ENCODE measurements at regions not wholly inside any gene's neighbourhood (a gene's known extent, or its start where the extent isn't known, plus 50 kb on each side); places are given as distances from the start of the nearest gene placed in this dataset.

DNA sequence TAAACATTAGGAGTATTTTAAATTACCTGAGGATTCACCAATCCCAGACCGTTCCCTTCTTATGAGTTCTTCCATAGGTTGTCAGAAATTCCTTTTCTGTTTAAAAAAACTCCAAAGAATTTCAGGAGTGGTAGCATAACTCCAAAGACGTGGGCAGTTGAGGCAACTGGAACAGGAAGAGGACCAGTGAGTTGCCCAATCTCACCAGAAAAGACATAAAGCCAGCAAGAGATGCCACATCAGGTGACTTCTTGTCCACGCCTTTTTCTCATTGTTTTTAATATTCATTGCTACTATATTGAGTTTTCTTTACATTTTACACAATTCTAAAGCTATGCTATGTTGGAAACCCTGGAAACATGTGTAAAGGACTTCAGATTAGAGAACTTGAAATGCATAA lies 88.1 kb upstream of the JAK1 start:
- peak overlapping the region in 5 of 9 donors; percentile 16 to 70 (median 49) for H3K27ac Mint-ChIP-seq

DNA sequence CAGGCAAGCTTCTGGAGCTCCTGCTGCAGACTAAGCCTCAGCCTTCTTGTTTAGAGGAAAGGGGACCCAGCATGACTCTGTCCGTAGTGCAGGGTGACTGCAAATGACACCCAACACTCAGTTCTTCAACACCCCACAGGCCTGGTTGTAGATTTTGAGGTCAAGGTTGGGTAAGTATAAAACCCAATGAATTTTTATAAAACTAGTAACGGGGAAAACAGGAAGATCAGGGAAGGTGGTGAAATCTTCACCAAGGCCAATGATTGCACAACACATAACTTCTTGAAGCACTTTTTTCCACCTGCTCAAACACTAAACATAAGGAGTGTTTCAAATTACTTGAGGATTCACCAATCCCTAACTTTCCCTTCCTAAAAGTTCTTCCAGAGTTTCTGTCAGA lies 89.4 kb upstream of the JAK1 start:
- peak; percentile 37 for ATAC-seq
- Histone ChIP-seq H3K27me3 (ENCODE audit: control insufficient read depth in 2 of 2, insufficient read depth in 2 of 2, low read length in 2 of 2) (no peaks in the 10 kb centered on the region), H3K36me3 (ENCODE audit: control insufficient read depth in 2 of 3, insufficient read depth in 3 of 3, low read length in 3 of 3) (peaks cover 0 to 34% (median 5%) of the 10 kb centered on the region in 3 experiments), H3K4me1 (ENCODE audit: control insufficient read depth in 2 of 2, insufficient read depth in 2 of 2, low read length in 2 of 2) (peaks cover 5 to 13% of the 10 kb centered on the region in 2 donors), H3K9me3 (ENCODE audit: control insufficient read depth in 2 of 3, low read length in 3 of 3) (no peaks in the 10 kb centered on the region), H3K27ac (ENCODE audit: low read depth, low read length) (no peak overlapping the region), H3K4me3 (ENCODE audit: low read length) (no peak overlapping the region)
- Mint-ChIP-seq H3K27ac (peak overlapping the region in 5 of 9 donors; percentile 7 to 75 (median 26)), H3K4me3 (no peak overlapping the region), H3K27me3 (no peaks in the 10 kb centered on the region), H3K36me3 (peaks cover 10 to 35% (median 19%) of the 10 kb centered on the region in 5 donors), H3K9me3 (no peaks in the 10 kb centered on the region), H3K4me1 (peaks cover 17 to 74% (median 58%) of the 10 kb centered on the region in 7 donors)
- POLR2A ChIA-PET: no interaction called here
- CTCF ChIA-PET: interaction anchor here (0.6 kb wide), 1 partner anchor 517 kb away, joined by 3 read pairs; no protein-coding TSS in a partner anchor
- intact Hi-C loops (cut with micrococcal nuclease): no loop called here
- no peak for DNase-seq

More for the DNA sequence above, 88.1 kb upstream of the JAK1 start:
- no peak for ATAC-seq
- CTCF ChIA-PET: interaction anchor here (0.7 to 2.4 kb wide), 2 partner anchors 21 to 197 kb away, joined by 3 to 9 read pairs; no protein-coding TSS in a partner anchor
- H3K27me3 Mint-ChIP-seq: no peaks in the 10 kb centered on the region
- peaks cover 0 to 34% (median 5%) of the 10 kb centered on the region in 3 experiments for H3K36me3 ChIP-seq (ENCODE audit: control insufficient read depth in 2 of 3, insufficient read depth in 3 of 3, low read length in 3 of 3)
- H3K4me1 Mint-ChIP-seq: peaks cover 24 to 74% (median 58%) of the 10 kb centered on the region in 7 donors
- no peak overlapping the region for H3K4me3 Mint-ChIP-seq
- H3K4me3 ChIP-seq (ENCODE audit: low read length): no peak overlapping the region
- POLR2A ChIA-PET: interaction anchor here (0.6 kb wide), 1 partner anchor 21 kb away, joined by 3 read pairs; no protein-coding TSS in a partner anchor
- no peaks in the 10 kb centered on the region for H3K27me3 ChIP-seq (ENCODE audit: control insufficient read depth in 2 of 2, insufficient read depth in 2 of 2, low read length in 2 of 2)
- no peak overlapping the region for H3K27ac ChIP-seq (ENCODE audit: low read depth, low read length)
- H3K9me3 Mint-ChIP-seq: no peaks in the 10 kb centered on the region
- H3K4me1 ChIP-seq (ENCODE audit: control insufficient read depth in 2 of 2, insufficient read depth in 2 of 2, low read length in 2 of 2): peaks cover 18 to 26% of the 10 kb centered on the region in 2 donors
- H3K9me3 ChIP-seq (ENCODE audit: control insufficient read depth in 2 of 3, low read length in 3 of 3): no peaks in the 10 kb centered on the region
- intact Hi-C loops (cut with micrococcal nuclease): no loop called here
- H3K36me3 Mint-ChIP-seq: peaks cover 10 to 35% (median 19%) of the 10 kb centered on the region in 5 donors
- DNase-seq: no peak

- intact Hi-C loops (cut with micrococcal nuclease): no loop called here
- Histone ChIP-seq H3K36me3 (ENCODE audit: control insufficient read depth in 2 of 3, insufficient read depth in 3 of 3, low read length in 3 of 3) (peaks cover 0 to 34% (median 5%) of the 10 kb centered on the region in 3 experiments), H3K4me1 (ENCODE audit: control insufficient read depth in 2 of 2, insufficient read depth in 2 of 2, low read length in 2 of 2) (peaks cover under 1 to 8% of the 10 kb centered on the region in 2 donors), H3K27me3 (ENCODE audit: control insufficient read depth in 2 of 2, insufficient read depth in 2 of 2, low read length in 2 of 2) (no peaks in the 10 kb centered on the region), H3K9me3 (ENCODE audit: control insufficient read depth in 2 of 3, low read length in 3 of 3) (no peaks in the 10 kb centered on the region), H3K27ac (ENCODE audit: low read depth, low read length) (no peak overlapping the region), H3K4me3 (ENCODE audit: low read length) (no peak overlapping the region)
- peak; percentile 67 for ATAC-seq
- no peak for DNase-seq
- Mint-ChIP-seq H3K4me1 (peaks cover 14 to 74% (median 57%) of the 10 kb centered on the region in 7 donors), H3K9me3 (no peaks in the 10 kb centered on the region), H3K4me3 (no peak overlapping the region), H3K27me3 (no peaks in the 10 kb centered on the region), H3K36me3 (peaks cover 10 to 35% (median 19%) of the 10 kb centered on the region in 5 donors), H3K27ac (peak overlapping the region in 5 of 9 donors; percentile 7 to 77 (median 74))
- ChIA-PET CTCF (interaction anchor here (0.7 kb wide), 1 partner anchor 589 kb away, joined by 4 read pairs; no protein-coding TSS in a partner anchor), POLR2A (no interaction called here)
Measured at GRCh38 chr1:65056234-65056633, 89.9 kb upstream of the JAK1 start.

GRCh38 chr1:65056866-65057265 lies 90.5 kb upstream of the JAK1 start:
- Mint-ChIP-seq H3K27me3 (no peaks in the 10 kb centered on the region), H3K9me3 (no peaks in the 10 kb centered on the region), H3K36me3 (peaks cover 10 to 35% (median 19%) of the 10 kb centered on the region in 5 donors), H3K4me1 (peaks cover 9 to 72% (median 55%) of the 10 kb centered on the region in 7 donors), H3K27ac (peak overlapping the region in 7 of 9 donors; percentile 38 to 77 (median 65)), H3K4me3 (no peak overlapping the region)
- Histone ChIP-seq H3K9me3 (ENCODE audit: control insufficient read depth in 2 of 3, low read length in 3 of 3) (no peaks in the 10 kb centered on the region), H3K4me1 (ENCODE audit: control insufficient read depth in 2 of 2, insufficient read depth in 2 of 2, low read length in 2 of 2) (peaks cover 0 to 3% of the 10 kb centered on the region in 2 donors), H3K27ac (ENCODE audit: low read depth, low read length) (no peak overlapping the region), H3K4me3 (ENCODE audit: low read length) (no peak overlapping the region), H3K36me3 (ENCODE audit: control insufficient read depth in 2 of 3, insufficient read depth in 3 of 3, low read length in 3 of 3) (peaks cover 0 to 34% (median 5%) of the 10 kb centered on the region in 3 experiments), H3K27me3 (ENCODE audit: control insufficient read depth in 2 of 2, insufficient read depth in 2 of 2, low read length in 2 of 2) (no peaks in the 10 kb centered on the region)
- ChIA-PET CTCF (interaction anchor here (0.7 to 0.9 kb wide), 2 partner anchors 18 to 589 kb away, joined by 3 to 4 read pairs; no protein-coding TSS in a partner anchor), POLR2A (interaction anchor here (0.9 kb wide), 1 partner anchor 18 kb away, joined by 3 read pairs; no protein-coding TSS in a partner anchor)
- intact Hi-C loops (cut with micrococcal nuclease): loop anchor here in 1 of 2 donors (1.0 kb wide), 1 partner anchor 9 kb away; no protein-coding TSS in a partner anchor
- DNase-seq: no peak
- no peak for ATAC-seq

GRCh38 chr1:65059930-65060538 lies 88.0 kb upstream of the AK4 start:
- intact Hi-C loops (cut with micrococcal nuclease): loop anchor here (1.0 to 10.0 kb wide), 11 partner anchors 15 to 1995 kb away; partner anchors contain the start of genes CACHD1 (in 1 of the 2), PGM1 (in 1 of the 2) and SLC35D1 (in 1 of the 2)

DNA sequence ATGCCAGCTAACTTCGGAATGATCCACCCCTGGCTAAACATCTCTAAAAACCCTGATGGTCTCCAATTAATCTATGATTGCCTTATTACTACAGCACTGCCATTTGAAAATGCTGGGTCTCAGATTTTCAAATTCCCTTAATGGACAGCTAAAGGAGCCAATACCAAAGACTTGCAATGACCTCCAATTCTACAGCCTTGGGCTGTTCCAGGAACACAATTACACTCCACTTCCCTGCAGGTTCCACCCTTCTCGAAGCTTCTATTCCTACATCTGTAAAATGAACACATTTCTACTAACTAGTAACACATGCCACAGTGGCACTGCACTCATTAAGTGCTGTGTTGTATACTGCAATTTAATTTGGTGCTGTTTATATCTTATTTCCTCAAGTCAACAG lies 85.7 kb upstream of the AK4 start:
- peak overlapping the region in 7 of 9 donors; percentile 11 to 88 (median 54) for H3K27ac Mint-ChIP-seq
- Histone ChIP-seq H3K9me3 (ENCODE audit: control insufficient read depth in 2 of 3, low read length in 3 of 3) (no peaks in the 10 kb centered on the region), H3K4me3 (ENCODE audit: low read length) (no peak overlapping the region), H3K4me1 (ENCODE audit: control insufficient read depth in 2 of 2, insufficient read depth in 2 of 2, low read length in 2 of 2) (peaks cover 13 to 22% of the 10 kb centered on the region in 2 donors), H3K36me3 (ENCODE audit: control insufficient read depth in 2 of 3, insufficient read depth in 3 of 3, low read length in 3 of 3) (peaks cover 0 to 12% (median 0%) of the 10 kb centered on the region in 3 experiments), H3K27me3 (ENCODE audit: control insufficient read depth in 2 of 2, insufficient read depth in 2 of 2, low read length in 2 of 2) (no peaks in the 10 kb centered on the region), H3K27ac (ENCODE audit: low read depth, low read length) (peak overlapping the region; percentile 41)
- peaks cover 0 to under 1% (median 0%) of the 10 kb centered on the region in 11 donors for H3K9me3 Mint-ChIP-seq
- H3K36me3 Mint-ChIP-seq: peaks cover 0 to 5% (median 4%) of the 10 kb centered on the region in 5 donors
- CTCF ChIA-PET: interaction anchor here (0.6 to 5.2 kb wide), 4 partner anchors 12 to 146 kb away, joined by 3 to 112 read pairs (median 6); no protein-coding TSS in a partner anchor
- no peaks in the 10 kb centered on the region for H3K27me3 Mint-ChIP-seq
- POLR2A ChIA-PET: interaction anchor here (1.0 to 5.5 kb wide), 5 partner anchors 9 to 96 kb away, joined by 4 to 57 read pairs (median 40); partner anchors contain the start of gene JAK1
- ATAC-seq (no peak), DNase-seq (no peak)
- intact Hi-C loops (cut with micrococcal nuclease): loop anchor here (2.0 to 10.0 kb wide), 8 partner anchors 588 to 1992 kb away; partner anchors contain the start of genes CACHD1 (in 1 of the 2), PGM1 (in 1 of the 2) and SLC35D1 (in 1 of the 2)
- peaks cover 29 to 83% (median 74%) of the 10 kb centered on the region in 7 donors for H3K4me1 Mint-ChIP-seq
- H3K4me3 Mint-ChIP-seq: peak overlapping the region in 5 of 10 donors; percentile 7 to 62 (median 39)

More at GRCh38 chr1:65059930-65060538, 88.0 kb upstream of the AK4 start:
- DNase-seq (peak in 3 of 9 donors; percentile 25 to 29 (median 25)), ATAC-seq (peak; percentile 51)
- Histone ChIP-seq H3K27ac (ENCODE audit: low read depth, low read length) (no peak overlapping the region), H3K27me3 (ENCODE audit: control insufficient read depth in 2 of 2, insufficient read depth in 2 of 2, low read length in 2 of 2) (no peaks in the 10 kb centered on the region), H3K9me3 (ENCODE audit: control insufficient read depth in 2 of 3, low read length in 3 of 3) (no peaks in the 10 kb centered on the region), H3K4me3 (ENCODE audit: low read length) (no peak overlapping the region), H3K4me1 (ENCODE audit: control insufficient read depth in 2 of 2, insufficient read depth in 2 of 2, low read length in 2 of 2) (peaks cover 6 to 16% of the 10 kb centered on the region in 2 donors), H3K36me3 (ENCODE audit: control insufficient read depth in 2 of 3, insufficient read depth in 3 of 3, low read length in 3 of 3) (peaks cover 0 to 26% (median 5%) of the 10 kb centered on the region in 3 experiments)
- peak overlapping the region in 5 of 10 donors; percentile 8 to 54 (median 51) for H3K4me3 Mint-ChIP-seq
- H3K9me3 Mint-ChIP-seq: no peaks in the 10 kb centered on the region
- ChIA-PET POLR2A (interaction anchor here (0.7 to 0.9 kb wide), 3 partner anchors 15 to 39 kb away, joined by 3 to 8 read pairs (median 3); no protein-coding TSS in a partner anchor), CTCF (interaction anchor here (0.6 to 1.2 kb wide), 5 partner anchors 14 to 128 kb away, joined by 3 to 11 read pairs (median 4); no protein-coding TSS in a partner anchor)
- H3K36me3 Mint-ChIP-seq: peaks cover 8 to 26% (median 18%) of the 10 kb centered on the region in 5 donors
- no peaks in the 10 kb centered on the region for H3K27me3 Mint-ChIP-seq
- H3K27ac Mint-ChIP-seq: peak overlapping the region in 6 of 9 donors; percentile 12 to 76 (median 34)
- peaks cover 21 to 87% (median 80%) of the 10 kb centered on the region in 7 donors for H3K4me1 Mint-ChIP-seq

All from naive thymus-derived CD4-positive, alpha-beta T cell (primary cell).